ENCODE measurements at regions not wholly inside any gene's neighbourhood (a gene's known extent, or its start where the extent isn't known, plus 50 kb on each side); places are given as distances from the start of the nearest gene placed in this dataset.

- TF ChIP-seq ZNF592 (IDR thresholded peaks at IDR 0.05), result no peak
Observed at GRCh38 chr1:244221991-244222390, 170.9 kb downstream of the ZBTB18 start (continued).

GRCh38 chr1:244224487-244225430 is 173.7 kb downstream of the ZBTB18 start:
- 43% methylated on average over 11 of the region's 11 CpGs for WGBS (ENCODE audit: insufficient coverage, insufficient replicate concordance, low lambda C conversion rate, missing lambda C conversion rate)
- Histone ChIP-seq H3K4me3 (no peak overlapping the region), H4K20me1 (ENCODE audit: control insufficient read depth, insufficient read depth) (no peaks in the 10 kb centered on the region), H2AFZ (ENCODE audit: control insufficient read depth, low read depth, low read length) (no peak overlapping the region), H3K9me3 (replicated peaks; ENCODE audit: control insufficient read depth, insufficient read depth, low read length) (no peaks in the 10 kb centered on the region), H3K9ac (ENCODE audit: control insufficient read depth, insufficient read depth, low read length) (no peak overlapping the region), H3K4me2 (ENCODE audit: control insufficient read depth, insufficient read depth) (no peak overlapping the region), H3K27me3 (replicated peaks in 1 of 2; ENCODE audit: control insufficient read depth in 2 of 2, insufficient read depth in 2 of 2, low read length in 1 of 2) (peaks cover 0 to 3% of the 10 kb centered on the region in 2 experiments; a peak in 3 of 4 replicates), H3K4me1 (ENCODE audit: control insufficient read depth, insufficient read depth, low read length) (no peaks in the 10 kb centered on the region), H3K27ac (ENCODE audit: control insufficient read depth, insufficient read depth) (no peak overlapping the region), H3K79me2 (ENCODE audit: control insufficient read depth, insufficient read depth, low read length) (no peaks in the 10 kb centered on the region), H3K36me3 (ENCODE audit: control insufficient read depth in 2 of 2, insufficient read depth in 2 of 2, low read length in 1 of 2) (no peaks in the 10 kb centered on the region)
- ATAC-seq (no peak), FAIRE-seq (no peak), DNase-seq (ENCODE audit: low read depth, low spot score) (no peak)
- CTCF ChIA-PET, result no interaction called here
- POLR2A ChIA-PET, result no interaction called here
- SMC1A ChIA-PET (ENCODE audit: uncharacterized antibody, unreplicated experiment), result interaction anchor here (0.6 kb wide), 1 partner anchor 21 kb away, joined by 4 read pairs; no protein-coding TSS in a partner anchor
- no TSS peak for BruUV-seq (replicated peaks)
- TF ChIP-seq BCL11A (IDR thresholded peaks at IDR 0.05; ENCODE audit: low read depth, low read length) (no peak), NR2C1 (IDR thresholded peaks at IDR 0.05) (no peak), SP1 (IDR thresholded peaks at IDR 0.05; ENCODE audit: low read depth, low read length) (no peak), SREBF2 (IDR thresholded peaks at IDR 0.05; ENCODE audit: low read length) (no peak), USF1 (IDR thresholded peaks at IDR 0.05; ENCODE audit: borderline replicate concordance, extremely low read length, insufficient read depth, low read depth, low read length) (no peak), SIN3A (IDR thresholded peaks at IDR 0.05; ENCODE audit: low read depth, low read length) (no peak), MAX (IDR thresholded peaks at IDR 0.05; ENCODE audit: low read depth, low read length) (no peak), ATF2 (IDR thresholded peaks at IDR 0.05; ENCODE audit: low read length) (no peak), GABPA (IDR thresholded peaks at IDR 0.05; ENCODE audit: low read depth) (no peak), ZNF622 (IDR thresholded peaks at IDR 0.05) (no peak)
- in situ Hi-C loops (cut with MboI) (no loop called here), intact Hi-C loops (cut with micrococcal nuclease; ENCODE audit: unreplicated experiment) (no loop called here)
- RAD21 ChIA-PET (ENCODE audit: unreplicated experiment), result no interaction called here
